H1 (cell line): ENCODE measurements at regions not wholly inside any gene's neighbourhood (a gene's known extent, or its start where the extent isn't known, plus 50 kb on each side); places are given as distances from the start of the nearest gene placed in this dataset.

ENCODE experiments used
- CTCF ChIA-PET: fragments of 300-600 bp; sonication (Branson Sonifier 250); formaldehyde crosslinking; loops from one replicate; lab custom pipeline; 2021; ENCODE audit not compliant: partially characterized antibody; lab: Charles Lee
- POLR2A ChIA-PET: fragments of 300-600 bp; sonication (Branson Sonifier 250); formaldehyde crosslinking; loops from one replicate; lab custom pipeline; 2021; ENCODE audit warnings: inconsistent platforms; ENCODE audit not compliant: partially characterized antibody; lab: Charles Lee
- DNase-seq, 2 experiments: peaks; one replicate each; pipeline versions ENCODE4 v3.0.0 to v3.0.0-alpha.2; 2010 to 2022; ENCODE audit warnings: low spot score in 2 of 2, low read depth in 1 of 2, mixed read lengths in 1 of 2
- FAIRE-seq: peaks from 2 replicates; lab custom pipeline; 2011; peaks lifted over from hg19 to GRCh38; lab: Jason Lieb, UNC
- H2AFZ ChIP-seq: 2 replicates; pipeline ENCODE4 v1.8.1; 2012; ENCODE audit warnings: low read length, inconsistent platforms
- H2AK5ac ChIP-seq: 2 replicates; pipeline ENCODE4 v1.6.1; 2013; ENCODE audit warnings: low read depth, low read length
- H2BK120ac ChIP-seq: replicated peaks from 2 replicates; pipeline ENCODE3; 2013; ENCODE audit warnings: low read depth, low read length, inconsistent platforms
- H2BK12ac ChIP-seq: 2 replicates; pipeline ENCODE4 v1.6.1; 2013; ENCODE audit warnings: low read depth, low read length
- H2BK15ac ChIP-seq: 2 replicates; pipeline ENCODE4 v1.6.1; 2013; ENCODE audit warnings: low read length
- H2BK20ac ChIP-seq: 2 replicates; pipeline ENCODE4 v1.6.1; 2013; ENCODE audit warnings: low read length
- H2BK5ac ChIP-seq: 2 replicates; pipeline ENCODE4 v1.6.1; 2013; ENCODE audit warnings: low read depth, low read length
- H3K14ac ChIP-seq: 2 replicates; pipeline ENCODE4 v1.6.1; 2013; ENCODE audit warnings: inconsistent platforms; ENCODE audit not compliant: insufficient read length
- H3K18ac ChIP-seq: 2 replicates; pipeline ENCODE4 v1.6.1; 2013; ENCODE audit warnings: low read length; ENCODE audit errors: extremely low read depth
- H3K23ac ChIP-seq: 2 replicates; pipeline ENCODE4 v1.6.1; 2013; ENCODE audit warnings: inconsistent platforms; ENCODE audit not compliant: insufficient read length
- H3K23me2 ChIP-seq: 2 replicates; pipeline ENCODE4 v1.6.1; 2013; ENCODE audit warnings: low read depth, low read length
- H3K27ac ChIP-seq: 2 replicates; pipeline ENCODE4 v1.6.1; 2011; ENCODE audit warnings: low read depth, low read length, inconsistent platforms
- H3K27me3 ChIP-seq, 4 experiments: replicated peaks in 1 of 4; 1 replicate in 1 of 4; 2 replicates in 3 of 4; pipeline versions ENCODE4 v1.6.1 to v1.8.1; 2011 to 2013; ENCODE audit warnings: low read length in 3 of 4, mild to moderate bottlenecking in 3 of 4, inconsistent platforms in 2 of 4, mixed read lengths in 2 of 4, moderate library complexity in 1 of 4; ENCODE audit not compliant: control insufficient read depth in 3 of 4, insufficient read depth in 3 of 4; ENCODE audit errors: extremely low read depth in 1 of 4
- H3K36me3 ChIP-seq, 4 experiments: 2 replicates each; pipeline versions ENCODE4 v1.6.1 to v1.8.1; 2011 to 2013; ENCODE audit warnings: mild to moderate bottlenecking in 4 of 4, low read length in 3 of 4, moderate library complexity in 2 of 4, control low read depth in 1 of 4, inconsistent platforms in 1 of 4; ENCODE audit not compliant: insufficient read depth in 4 of 4, control insufficient read depth in 2 of 4
- H3K4ac ChIP-seq: replicated peaks from 2 replicates; pipeline ENCODE3; 2013; ENCODE audit warnings: low read length, low read depth, mixed read lengths, inconsistent platforms; ENCODE audit not compliant: insufficient read length
- H3K4me1 ChIP-seq, 4 experiments: replicated peaks in 1 of 4; 1 replicate in 1 of 4; 2 replicates in 3 of 4; pipeline versions ENCODE4 v1.6.1 to v1.8.1; 2011 to 2013; ENCODE audit warnings: low read length in 3 of 4, inconsistent platforms in 2 of 4, mixed read lengths in 1 of 4; ENCODE audit not compliant: insufficient read depth in 4 of 4, control insufficient read depth in 3 of 4
- H3K4me2 ChIP-seq, 2 experiments: 2 replicates each; pipeline versions ENCODE4 v1.6.1 to v1.8.1; 2011 to 2013; ENCODE audit warnings: low read depth in 2 of 2, low read length in 2 of 2, control low read depth in 1 of 2, inconsistent platforms in 1 of 2, mild to moderate bottlenecking in 1 of 2; ENCODE audit not compliant: insufficient read depth in 1 of 2
- H3K4me3 ChIP-seq, 4 experiments: fragments of 200-600, 300-600 bp in 1 of 4; sonication (generic), shearing (Covaris generic), sonication (Bioruptor Twin) in 1 of 4; 2 replicates each; pipeline versions ENCODE4 v1.5.1 to v1.8.1; 2011 to 2016; ENCODE audit warnings: low read length in 4 of 4, low read depth in 3 of 4, control low read depth in 2 of 4, inconsistent platforms in 2 of 4, mild to moderate bottlenecking in 2 of 4, mixed read lengths in 1 of 4, moderate library complexity in 1 of 4; ENCODE audit not compliant: insufficient read depth in 2 of 4; ENCODE audit errors: extremely low read depth in 1 of 4
- H3K56ac ChIP-seq: replicated peaks from 2 replicates; pipeline ENCODE3; 2013; ENCODE audit warnings: low read depth, mild to moderate bottlenecking, mixed read lengths, low read length, inconsistent platforms; ENCODE audit not compliant: insufficient read length
- H3K79me1 ChIP-seq: 2 replicates; pipeline ENCODE4 v1.6.1; 2013; ENCODE audit warnings: low read depth, low read length, control low read depth
- H3K79me2 ChIP-seq, 2 experiments: 2 replicates each; pipeline versions ENCODE4 v1.6.1 to v1.8.1; 2012 to 2013; ENCODE audit warnings: low read length in 2 of 2, mild to moderate bottlenecking in 2 of 2, inconsistent platforms in 1 of 2; ENCODE audit not compliant: insufficient read depth in 2 of 2, control insufficient read depth in 1 of 2
- H3K9ac ChIP-seq, 4 experiments: replicated peaks in 1 of 4; 1 replicate in 1 of 4; 2 replicates in 3 of 4; pipeline versions ENCODE4 v1.6.1 to v1.8.1; 2011 to 2013; ENCODE audit warnings: low read depth in 3 of 4, low read length in 3 of 4, control low read depth in 2 of 4, mild to moderate bottlenecking in 2 of 4, moderate library complexity in 2 of 4, inconsistent platforms in 1 of 4; ENCODE audit errors: extremely low read depth in 1 of 4
- H3K9me3 ChIP-seq, 2 experiments: 2 replicates each; pipeline versions ENCODE4 v1.6.1 to v1.8.1; 2012 to 2013; ENCODE audit warnings: mild to moderate bottlenecking in 2 of 2, moderate library complexity in 2 of 2, control low read depth in 1 of 2, inconsistent platforms in 1 of 2, low read depth in 1 of 2, low read length in 1 of 2, mixed read lengths in 1 of 2; ENCODE audit not compliant: insufficient read depth in 2 of 2
- H4K20me1 ChIP-seq, 2 experiments: replicated peaks in 1 of 2; 2 replicates each; pipeline versions ENCODE3 to v1.8.1; 2011 to 2013; ENCODE audit warnings: inconsistent platforms in 2 of 2, low read length in 2 of 2, mild to moderate bottlenecking in 1 of 2; ENCODE audit not compliant: insufficient read depth in 2 of 2, control insufficient read depth in 1 of 2
- H4K5ac ChIP-seq: 2 replicates; pipeline ENCODE4 v1.6.1; 2013; ENCODE audit warnings: low read length, low read depth, mixed read lengths, inconsistent platforms; ENCODE audit not compliant: insufficient read length
- H4K8ac ChIP-seq: 2 replicates; pipeline ENCODE4 v1.8.0; 2013; ENCODE audit warnings: mild to moderate bottlenecking, moderate library complexity, low read length, inconsistent platforms; ENCODE audit not compliant: insufficient read depth; ENCODE audit errors: extremely low read depth
- H4K91ac ChIP-seq: replicated peaks from 2 replicates; pipeline ENCODE3; 2013; ENCODE audit warnings: low read length, mixed read lengths, inconsistent platforms; ENCODE audit not compliant: insufficient read length
- CBX8 ChIP-seq: fragments of 300-800, 300-1000 bp; sonication (generic); IDR thresholded peaks from 2 replicates; pipeline ENCODE4 v1.7.1; 2016; ENCODE audit warnings: low read depth, low read length, borderline replicate concordance
- CTBP2 ChIP-seq: IDR thresholded peaks from 2 replicates; pipeline ENCODE4 v1.7.0; 2011; ENCODE audit warnings: borderline replicate concordance, mild to moderate bottlenecking, moderate library complexity, mixed read lengths, low read length; ENCODE audit not compliant: insufficient read depth, insufficient read length
- EGR1 ChIP-seq: IDR thresholded peaks from 2 replicates; pipeline ENCODE4 v1.6.1; 2011; ENCODE audit warnings: low read depth, low read length, borderline replicate concordance
- EP300 ChIP-seq, 2 experiments: IDR thresholded peaks; 1 replicate in 1 of 2; 2 replicates in 1 of 2; pipeline ENCODE4 v1.6.1; 2011 to 2012; ENCODE audit warnings: low read depth in 2 of 2, low read length in 2 of 2, mild to moderate bottlenecking in 2 of 2, borderline replicate concordance in 1 of 2, inconsistent platforms in 1 of 2, moderate library complexity in 1 of 2
- EZH2 ChIP-seq: fragments of 200-600 bp; sonication (generic); IDR thresholded peaks from 2 replicates; pipeline ENCODE4 v1.7.1; 2012; ENCODE audit warnings: low read depth, mild to moderate bottlenecking, moderate library complexity, low read length, inconsistent platforms; ENCODE audit not compliant: severe bottlenecking
- GTF2F1 ChIP-seq: IDR thresholded peaks from 2 replicates; pipeline ENCODE4 v1.6.1; 2012; ENCODE audit warnings: low read depth, low read length, improper control_type of control experiment, borderline replicate concordance
- KDM5A ChIP-seq: fragments of 200-600 bp; IDR thresholded peaks from 2 replicates; pipeline ENCODE4 v1.7.1; 2012; ENCODE audit warnings: mild to moderate bottlenecking, low read length, inconsistent platforms, mixed read lengths
- SIRT6 ChIP-seq: IDR thresholded peaks from one replicate; pipeline ENCODE4 v1.7.1; 2012; ENCODE audit warnings: low read length, inconsistent platforms
- TAF7 ChIP-seq: optimal IDR thresholded peaks from 2 replicates; pipeline ENCODE3; 2011; ENCODE audit warnings: low read depth, mild to moderate bottlenecking, inconsistent platforms, low read length, moderate library complexity, borderline replicate concordance
- ZNF274 ChIP-seq: IDR thresholded peaks from 2 replicates; pipeline ENCODE4 v1.7.0; 2012; ENCODE audit warnings: low read length, borderline replicate concordance; ENCODE audit errors: extremely low read depth
- WGBS, 2 experiments: shearing (Covaris generic) in 1 of 2; methylation state at CpG; one replicate each; pipeline versions ENCODE4 v1.1.6 to v1.1.7; 2013 to 2015; ENCODE audit warnings: low lambda C conversion rate in 2 of 2, mixed read lengths in 2 of 2, inconsistent platforms in 1 of 2, low coverage in 1 of 2, missing lambda C conversion rate in 1 of 2; ENCODE audit not compliant: insufficient replicate concordance in 2 of 2, insufficient coverage in 1 of 2, insufficient read length in 1 of 2; ENCODE audit errors: extremely low coverage in 1 of 2, missing lambda C conversion rate in 1 of 2; 5-methylcytosine and 5-hydroxymethylcytosine counted together
- TF ChIP-seq, protein P1 (sequence below): IDR thresholded peaks from 2 replicates; pipeline ENCODE4 v1.6.1; 2011; ENCODE audit warnings: low read depth, mild to moderate bottlenecking, low read length; ENCODE audit not compliant: insufficient read depth

DNA sequence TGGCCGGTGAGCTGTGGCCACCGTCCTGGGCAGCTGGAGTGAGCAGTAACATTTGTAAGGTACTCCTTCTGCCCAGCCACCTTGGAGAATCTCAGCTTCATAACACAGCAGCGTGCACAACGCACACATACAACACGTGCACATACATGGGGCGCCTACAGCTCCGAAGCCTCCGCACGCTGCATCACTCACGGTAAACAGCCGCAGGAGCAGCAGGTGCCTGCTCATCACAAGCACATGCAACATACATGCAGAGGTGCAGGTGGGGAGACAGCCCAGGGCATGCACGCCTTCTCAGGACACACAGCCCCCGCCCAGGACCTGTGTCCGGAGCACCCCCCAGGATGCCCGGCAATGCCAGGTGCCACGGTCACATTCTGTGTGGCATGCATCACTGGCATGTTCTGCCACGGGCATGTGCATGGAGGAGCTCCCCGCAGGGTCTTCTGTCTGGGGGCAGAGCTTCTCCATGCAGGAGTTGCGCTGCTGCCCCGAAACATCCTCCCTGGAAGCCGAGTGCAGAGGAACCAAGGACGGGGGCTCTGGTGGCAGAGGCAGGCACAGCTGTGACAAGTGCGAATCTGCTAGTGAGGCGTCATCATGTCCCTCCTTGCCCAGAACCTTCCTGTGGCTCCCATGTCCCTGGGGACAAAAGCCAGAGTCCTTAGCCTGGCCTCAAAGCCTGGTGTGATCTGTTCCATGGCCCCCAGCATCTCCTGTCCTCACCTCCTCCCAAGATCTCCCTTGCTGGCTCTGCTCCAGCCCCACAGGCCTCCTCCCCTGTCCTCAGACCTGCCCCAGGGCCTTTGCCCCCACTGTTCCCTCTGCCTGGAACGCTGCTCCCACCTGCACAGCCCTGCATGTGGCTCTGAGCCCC lies 184.0 kb upstream of the GSE1 start:
- H3K36me3 ChIP-seq, result no peaks in the 10 kb centered on the region
- no peak overlapping the region for H3K27ac ChIP-seq
- no peak overlapping the region for H3K14ac ChIP-seq
- WGBS, 2 experiments, result 91% methylated on average over 25 of the region's 25 CpGs; no CpG with 5 or more reads in 1 of the 2 experiments
- H2BK120ac ChIP-seq, result no peak overlapping the region
- no peak overlapping the region for H3K9ac ChIP-seq
- H3K18ac ChIP-seq, result no peak overlapping the region
- H3K4ac ChIP-seq, result no peak overlapping the region
- H2AK5ac ChIP-seq, result no peak overlapping the region; the same call in 1 of the 2 replicates
- no peak overlapping the region for H4K91ac ChIP-seq
- CTCF ChIA-PET, result interaction anchor here (0.6 to 13.4 kb wide), 45 partner anchors 8 to 1920 kb away, joined by 3 to 178 read pairs (median 4); no protein-coding TSS in a partner anchor
- peak overlapping the region; percentile 33; the same call in 1 of the 2 replicates for H2BK12ac ChIP-seq
- no peaks in the 10 kb centered on the region for H3K79me2 ChIP-seq
- H3K4me2 ChIP-seq, result no peak overlapping the region
- no peak overlapping the region for H3K56ac ChIP-seq
- no peaks in the 10 kb centered on the region for H3K9me3 ChIP-seq
- H4K8ac ChIP-seq, result no peak overlapping the region; the same call in 1 of the 2 replicates
- no peaks in the 10 kb centered on the region; a peak in 1 of 7 replicates for H3K27me3 ChIP-seq
- POLR2A ChIA-PET, result no interaction called here
- H2BK15ac ChIP-seq, result peak overlapping the region; percentile 88
- peaks cover 14% of the 10 kb centered on the region; the same call in 1 of the 2 replicates for H3K23me2 ChIP-seq
- H4K20me1 ChIP-seq, result peaks cover 0 to 4% of the 10 kb centered on the region in 2 experiments
- no peak overlapping the region for H2AFZ ChIP-seq
- no peak overlapping the region for H4K5ac ChIP-seq
- H2BK20ac ChIP-seq, result no peak overlapping the region
- H3K4me3 ChIP-seq, result no peak overlapping the region
- peaks cover 0 to 4% (median 0%) of the 10 kb centered on the region in 4 experiments; a peak in 3 of 7 replicates for H3K4me1 ChIP-seq
- no peak for FAIRE-seq
- no peak overlapping the region for H2BK5ac ChIP-seq
- peak in 1 of 2 experiments; percentile 45 for DNase-seq
- H3K79me1 ChIP-seq, result no peaks in the 10 kb centered on the region
- H3K23ac ChIP-seq, result no peak overlapping the region
- TF ChIP-seq CTBP2, result no peak
- no peak for TF ChIP-seq EP300 (IDR thresholded peaks at IDR 0.05; ENCODE audit: borderline replicate concordance in 1 of 2, low read depth in 2 of 2, low read length in 2 of 2)
- TF ChIP-seq SIRT6, result no peak
- no peak for TF ChIP-seq KDM5A
- no peak for TF ChIP-seq EZH2
- no peak for TF ChIP-seq GTF2F1
- no peak for TF ChIP-seq EGR1
- TF ChIP-seq TAF7, result no peak
- TF ChIP-seq, protein P1, sequence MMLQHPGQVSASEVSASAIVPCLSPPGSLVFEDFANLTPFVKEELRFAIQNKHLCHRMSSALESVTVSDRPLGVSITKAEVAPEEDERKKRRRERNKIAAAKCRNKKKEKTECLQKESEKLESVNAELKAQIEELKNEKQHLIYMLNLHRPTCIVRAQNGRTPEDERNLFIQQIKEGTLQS, result no peak
- TF ChIP-seq ZNF274, result no peak
- no peak for TF ChIP-seq CBX8
